WTC11 (cell line): ENCODE measurements at regions not wholly inside any gene's neighbourhood (a gene's known extent, or its start where the extent isn't known, plus 50 kb on each side); places are given as distances from the start of the nearest gene placed in this dataset.

Source experiments
- ATAC-seq: fragments of 200-7000 bp; cut with Tn5 transposase; 2 replicates; pipeline ENCODE4 v1.10.0; 2021; ENCODE audit warnings: mild to moderate bottlenecking, moderate library complexity
- CTCF ChIA-PET: fragments of 300-600 bp; sonication (Branson Sonifier 250); formaldehyde crosslinking; loops from one replicate; lab custom pipeline; 2021; ENCODE audit warnings: antibody characterized with exemption; lab: Charles Lee
- POLR2A ChIA-PET: fragments of 350-600 bp; sonication (Branson Sonifier 250); formaldehyde crosslinking; loops from one replicate; lab custom pipeline; 2021; ENCODE audit warnings: antibody characterized with exemption; lab: Charles Lee
- DNase-seq: peaks from one replicate; pipeline ENCODE4 v3.0.0; 2021; ENCODE audit warnings: low spot score
- H3K27ac Mint-ChIP-seq: 2 replicates; pipeline ENCODE4 v1.8.0; 2021; ENCODE audit warnings: mixed read lengths
- H3K27me3 Mint-ChIP-seq: 2 replicates; pipeline ENCODE4 v1.8.0; 2021; ENCODE audit warnings: low read depth, mild to moderate bottlenecking, moderate library complexity, mixed read lengths
- H3K36me3 Mint-ChIP-seq: 2 replicates; pipeline ENCODE4 v1.8.0; 2021; ENCODE audit warnings: mixed read lengths
- H3K4me1 Mint-ChIP-seq: 2 replicates; pipeline ENCODE4 v1.8.0; 2022; ENCODE audit warnings: mixed read lengths
- H3K4me3 Mint-ChIP-seq: 2 replicates; pipeline ENCODE4 v1.8.0; 2021; ENCODE audit warnings: mild to moderate bottlenecking, moderate library complexity, mixed read lengths
- H3K9me3 Mint-ChIP-seq: 2 replicates; pipeline ENCODE4 v1.8.0; 2021; ENCODE audit warnings: mixed read lengths
- AFF4 ChIP-seq: sonication (generic); formaldehyde crosslinking; IDR thresholded peaks from 2 replicates; pipeline ENCODE4 v1.8.1; 2023; ENCODE audit warnings: mild to moderate bottlenecking, missing genetic modification reagents, borderline replicate concordance
- CBFB ChIP-seq: sonication (generic); formaldehyde crosslinking; IDR thresholded peaks from 2 replicates; pipeline ENCODE4 v1.8.1; 2022; ENCODE audit warnings: mild to moderate bottlenecking, low read depth, missing genetic modification reagents
- CTCF ChIP-seq: fragments of 200-600 bp; IDR thresholded peaks from 2 replicates; pipeline ENCODE4 v1.8.0; 2022; ENCODE audit warnings: antibody characterized with exemption
- E2F4 ChIP-seq: sonication (generic); formaldehyde crosslinking; IDR thresholded peaks from 2 replicates; pipeline ENCODE4 v1.8.1; 2022; ENCODE audit warnings: low read depth, mild to moderate bottlenecking, moderate library complexity, missing genetic modification reagents, borderline replicate concordance
- FOXJ3 ChIP-seq: sonication (generic); formaldehyde crosslinking; IDR thresholded peaks from 2 replicates; pipeline ENCODE4 v1.9.0; 2021; ENCODE audit warnings: missing genetic modification reagents, mild to moderate bottlenecking, borderline replicate concordance
- FOXP1 ChIP-seq: sonication (generic); formaldehyde crosslinking; IDR thresholded peaks from 2 replicates; pipeline ENCODE4 v1.8.0; 2022; ENCODE audit warnings: missing genetic modification reagents, mild to moderate bottlenecking, moderate library complexity, borderline replicate concordance
- GRHL2 ChIP-seq: fragments of 250-450 bp; sonication (Bioruptor Pico); IDR thresholded peaks from 2 replicates; pipeline ENCODE4 v1.8.0; 2022; ENCODE audit warnings: mild to moderate bottlenecking, moderate library complexity; ENCODE audit not compliant: insufficient replicate concordance, severe bottlenecking
- GTF2I ChIP-seq: fragments of 250-450 bp; sonication (Bioruptor Pico); conservative IDR thresholded peaks from 2 replicates; pipeline ENCODE4 v1.4.0; 2021; ENCODE audit warnings: mild to moderate bottlenecking
- JAZF1 ChIP-seq: fragments of 250-450 bp; sonication (Bioruptor Pico); IDR thresholded peaks from 2 replicates; pipeline ENCODE4 v1.9.0; 2021; ENCODE audit warnings: moderate library complexity, mild to moderate bottlenecking, inconsistent platforms
- JUN ChIP-seq: sonication (generic); formaldehyde crosslinking; IDR thresholded peaks from 2 replicates; pipeline ENCODE4 v1.8.0; 2023; ENCODE audit warnings: mild to moderate bottlenecking, missing genetic modification reagents
- MXD4 ChIP-seq: fragments of 250-450 bp; sonication (Bioruptor Pico); IDR thresholded peaks from 2 replicates; pipeline ENCODE4 v1.8.0; 2021; ENCODE audit warnings: mild to moderate bottlenecking, moderate library complexity, borderline replicate concordance
- NR1H2 ChIP-seq: sonication (generic); formaldehyde crosslinking; IDR thresholded peaks from 2 replicates; pipeline ENCODE4 v1.9.0; 2021; ENCODE audit warnings: mild to moderate bottlenecking, moderate library complexity, missing genetic modification reagents
- RORB ChIP-seq: fragments of 250-450 bp; sonication (Bioruptor Pico); IDR thresholded peaks from 2 replicates; pipeline ENCODE4 v1.9.0; 2021; ENCODE audit warnings: mild to moderate bottlenecking
- SP1 ChIP-seq: sonication (generic); formaldehyde crosslinking; conservative IDR thresholded peaks from 2 replicates; pipeline ENCODE4 v1.8.1; 2022; ENCODE audit warnings: missing genetic modification reagents
- USF1 ChIP-seq: sonication (generic); formaldehyde crosslinking; IDR thresholded peaks from 2 replicates; pipeline ENCODE4 v1.8.0; 2022; ENCODE audit warnings: mild to moderate bottlenecking, missing genetic modification reagents
- ZBTB21 ChIP-seq: sonication (generic); formaldehyde crosslinking; IDR thresholded peaks from 2 replicates; pipeline ENCODE4 v1.8.1; 2023; ENCODE audit warnings: mild to moderate bottlenecking, missing genetic modification reagents, borderline replicate concordance
- ZNF121 ChIP-seq: sonication (generic); formaldehyde crosslinking; IDR thresholded peaks from 2 replicates; pipeline ENCODE4 v1.8.0; 2023; ENCODE audit warnings: missing genetic modification reagents
- ZNF423 ChIP-seq: fragments of 250-450 bp; sonication (Bioruptor Pico); IDR thresholded peaks from 2 replicates; pipeline ENCODE4 v2.1.2; 2022; ENCODE audit warnings: mild to moderate bottlenecking, moderate library complexity
- TF ChIP-seq, protein P1 (sequence below): fragments of 250-450 bp; sonication (Bioruptor Pico); IDR thresholded peaks from 2 replicates; pipeline ENCODE4 v1.8.0; 2021; ENCODE audit warnings: mild to moderate bottlenecking
- TF ChIP-seq, protein P2 (sequence below): sonication (generic); formaldehyde crosslinking; IDR thresholded peaks from 2 replicates; pipeline ENCODE4 v1.8.1; 2023; ENCODE audit warnings: mild to moderate bottlenecking, missing genetic modification reagents

DNA sequence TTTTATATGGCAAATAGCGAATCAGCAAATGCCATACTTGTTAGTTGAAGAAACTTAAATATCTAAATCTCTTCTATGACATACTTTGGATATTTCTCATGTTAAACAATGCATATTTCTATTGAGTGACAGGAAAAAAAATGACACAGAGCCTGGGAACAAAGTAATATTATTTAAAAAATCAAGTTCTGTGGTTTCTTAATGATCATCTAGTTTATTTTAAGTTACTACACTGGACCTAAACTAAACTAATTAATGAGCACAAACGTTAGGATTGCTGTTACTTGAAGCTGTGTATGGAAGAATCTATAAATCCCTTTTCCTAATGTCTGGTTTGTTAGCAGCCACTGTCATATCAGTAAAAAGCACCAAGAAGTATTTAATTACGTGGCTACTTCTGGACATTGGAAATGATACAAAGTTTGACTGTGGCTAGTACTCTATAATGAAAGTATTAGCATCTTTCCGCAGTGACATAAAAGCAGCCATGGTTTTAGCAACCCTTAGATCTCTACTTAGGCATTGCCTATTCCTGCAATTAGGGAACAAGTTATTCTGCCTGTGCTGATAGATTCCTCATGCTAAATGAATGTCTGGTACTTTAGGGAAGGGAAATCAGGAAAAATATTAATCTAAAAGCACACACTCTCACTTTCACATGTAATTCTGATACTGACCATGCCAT lies 981.7 kb upstream of the B3GALT2 start:
- CTCF ChIA-PET: no interaction called here

More for the DNA sequence above, 981.7 kb upstream of the B3GALT2 start:
- DNase-seq (no peak), ATAC-seq (no peak)
- TF ChIP-seq GTF2I (CRISPR knock-in tag) (no peak), ZNF121 (CRISPR knock-in tag) (no peak), SP1 (CRISPR knock-in tag) (no peak), ZNF423 (CRISPR knock-in tag) (no peak), ZBTB21 (no peak), USF1 (no peak), CTCF (no peak), GRHL2 (CRISPR knock-in tag) (no peak), E2F4 (no peak), FOXP1 (CRISPR knock-in tag) (no peak), CBFB (no peak), JAZF1 (CRISPR knock-in tag) (no peak), FOXJ3 (CRISPR knock-in tag) (no peak), JUN (CRISPR knock-in tag) (no peak), NR1H2 (CRISPR knock-in tag) (no peak), RORB (no peak), AFF4 (CRISPR knock-in tag) (no peak), MXD4 (CRISPR knock-in tag) (no peak)
- TF ChIP-seq, protein P1, sequence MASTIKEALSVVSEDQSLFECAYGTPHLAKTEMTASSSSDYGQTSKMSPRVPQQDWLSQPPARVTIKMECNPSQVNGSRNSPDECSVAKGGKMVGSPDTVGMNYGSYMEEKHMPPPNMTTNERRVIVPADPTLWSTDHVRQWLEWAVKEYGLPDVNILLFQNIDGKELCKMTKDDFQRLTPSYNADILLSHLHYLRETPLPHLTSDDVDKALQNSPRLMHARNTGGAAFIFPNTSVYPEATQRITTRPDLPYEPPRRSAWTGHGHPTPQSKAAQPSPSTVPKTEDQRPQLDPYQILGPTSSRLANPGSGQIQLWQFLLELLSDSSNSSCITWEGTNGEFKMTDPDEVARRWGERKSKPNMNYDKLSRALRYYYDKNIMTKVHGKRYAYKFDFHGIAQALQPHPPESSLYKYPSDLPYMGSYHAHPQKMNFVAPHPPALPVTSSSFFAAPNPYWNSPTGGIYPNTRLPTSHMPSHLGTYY (CRISPR knock-in tag): no peak
- TF ChIP-seq, protein P2, sequence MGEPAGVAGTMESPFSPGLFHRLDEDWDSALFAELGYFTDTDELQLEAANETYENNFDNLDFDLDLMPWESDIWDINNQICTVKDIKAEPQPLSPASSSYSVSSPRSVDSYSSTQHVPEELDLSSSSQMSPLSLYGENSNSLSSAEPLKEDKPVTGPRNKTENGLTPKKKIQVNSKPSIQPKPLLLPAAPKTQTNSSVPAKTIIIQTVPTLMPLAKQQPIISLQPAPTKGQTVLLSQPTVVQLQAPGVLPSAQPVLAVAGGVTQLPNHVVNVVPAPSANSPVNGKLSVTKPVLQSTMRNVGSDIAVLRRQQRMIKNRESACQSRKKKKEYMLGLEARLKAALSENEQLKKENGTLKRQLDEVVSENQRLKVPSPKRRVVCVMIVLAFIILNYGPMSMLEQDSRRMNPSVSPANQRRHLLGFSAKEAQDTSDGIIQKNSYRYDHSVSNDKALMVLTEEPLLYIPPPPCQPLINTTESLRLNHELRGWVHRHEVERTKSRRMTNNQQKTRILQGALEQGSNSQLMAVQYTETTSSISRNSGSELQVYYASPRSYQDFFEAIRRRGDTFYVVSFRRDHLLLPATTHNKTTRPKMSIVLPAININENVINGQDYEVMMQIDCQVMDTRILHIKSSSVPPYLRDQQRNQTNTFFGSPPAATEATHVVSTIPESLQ: no peak
- H3K4me1 Mint-ChIP-seq: peaks cover 12% of the 10 kb centered on the region
- H3K27ac Mint-ChIP-seq: no peak overlapping the region
- POLR2A ChIA-PET: no interaction called here
- no peak overlapping the region for H3K4me3 Mint-ChIP-seq
- H3K36me3 Mint-ChIP-seq: no peaks in the 10 kb centered on the region
- H3K9me3 Mint-ChIP-seq: peaks cover 3% of the 10 kb centered on the region; the same call in 1 of the 2 replicates
- H3K27me3 Mint-ChIP-seq: no peaks in the 10 kb centered on the region
